ENCODE measurements at regions not wholly inside any gene's neighbourhood (a gene's known extent, or its start where the extent isn't known, plus 50 kb on each side); places are given as distances from the start of the nearest gene placed in this dataset.

DNA sequence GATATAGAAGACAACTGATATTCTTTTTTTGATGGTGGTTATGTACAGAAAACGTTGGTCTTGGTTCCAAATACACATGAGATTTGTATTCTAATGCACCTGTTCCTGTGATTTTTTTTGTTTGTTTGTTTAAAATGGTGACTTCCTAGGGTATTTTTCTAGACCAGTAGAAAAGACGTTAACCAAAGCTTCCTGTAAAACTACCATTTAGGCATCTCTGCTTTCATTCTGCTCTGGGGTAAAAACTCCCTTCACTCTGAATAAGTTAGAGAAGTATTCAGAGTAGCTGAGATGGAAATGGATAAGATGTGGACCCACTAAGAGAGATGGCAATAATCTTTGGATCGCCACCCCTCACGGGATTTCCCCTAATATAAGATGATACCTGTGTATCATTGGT is 343.2 kb upstream of the KLF3 start (continued):
- TF ChIP-seq GRHL2 (CRISPR knock-in tag; IDR thresholded peaks at IDR 0.05; ENCODE audit: insufficient replicate concordance, severe bottlenecking) (no peak), SMAD4 (CRISPR knock-in tag; IDR thresholded peaks at IDR 0.05) (no peak)

DNA sequence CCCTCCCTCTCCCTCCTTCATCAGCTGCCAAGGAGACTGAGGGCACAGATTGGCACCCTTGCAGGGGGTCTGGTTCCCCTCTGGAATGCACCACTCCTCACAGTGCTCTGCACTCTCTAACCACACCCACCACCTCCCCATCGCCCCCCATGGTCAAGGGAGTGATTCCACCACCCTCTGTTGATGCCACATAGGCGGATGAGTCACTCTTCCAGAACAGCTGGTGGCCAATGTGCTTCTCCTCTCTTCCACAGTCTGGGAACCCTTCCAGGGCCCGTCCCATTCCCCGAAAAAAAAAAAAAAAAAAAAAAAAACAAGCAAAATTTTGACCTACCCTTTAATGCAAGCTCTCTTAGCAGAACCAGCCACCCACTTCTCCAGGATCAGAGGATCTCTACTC is 341.3 kb upstream of the KLF3 start:
- no peak for ATAC-seq
- ChIA-PET CTCF (interaction anchor here (0.6 to 1.8 kb wide), 4 partner anchors 28 to 559 kb away, joined by 4 to 7 read pairs (median 5); no protein-coding TSS in a partner anchor), POLR2A (interaction anchor here (0.7 to 1.0 kb wide), 3 partner anchors 141 to 344 kb away, joined by 3 to 8 read pairs (median 6); no protein-coding TSS in a partner anchor)
- Mint-ChIP-seq H3K9me3 (peaks cover 20% of the 10 kb centered on the region), H3K4me3 (no peak overlapping the region), H3K4me1 (peaks cover 25% of the 10 kb centered on the region), H3K27me3 (ENCODE audit: low read depth) (peaks cover 5% of the 10 kb centered on the region; the same call in 1 of the 2 replicates), H3K36me3 (peaks cover 6% of the 10 kb centered on the region), H3K27ac (no peak overlapping the region)
- no peak for DNase-seq (ENCODE audit: low spot score)
- TF ChIP-seq NR1H2 (CRISPR knock-in tag; IDR thresholded peaks at IDR 0.05) (no peak), ZNF317 (CRISPR knock-in tag; IDR thresholded peaks at IDR 0.05; ENCODE audit: borderline replicate concordance, low read depth) (no peak), ZBTB21 (CRISPR knock-in tag; IDR thresholded peaks at IDR 0.05; ENCODE audit: borderline replicate concordance) (no peak), ZNF232 (CRISPR knock-in tag; IDR thresholded peaks at IDR 0.05) (no peak), JAZF1 (CRISPR knock-in tag; IDR thresholded peaks at IDR 0.05) (no peak), TEAD4 (CRISPR knock-in tag; IDR thresholded peaks at IDR 0.05) (no peak), GTF2I (CRISPR knock-in tag; conservative IDR thresholded peaks at IDR 0.05) (no peak), TCF7 (CRISPR knock-in tag; IDR thresholded peaks at IDR 0.05; ENCODE audit: low read depth) (no peak), ELF4 (CRISPR knock-in tag; IDR thresholded peaks at IDR 0.05; ENCODE audit: low read depth) (no peak), FOXP1 (CRISPR knock-in tag; IDR thresholded peaks at IDR 0.05; ENCODE audit: borderline replicate concordance) (no peak), ZNF121 (CRISPR knock-in tag; IDR thresholded peaks at IDR 0.05) (no peak), JUN (CRISPR knock-in tag; IDR thresholded peaks at IDR 0.05) (no peak), NFE2L1 (CRISPR knock-in tag; IDR thresholded peaks at IDR 0.05) (no peak)
- TF ChIP-seq, protein P1, sequence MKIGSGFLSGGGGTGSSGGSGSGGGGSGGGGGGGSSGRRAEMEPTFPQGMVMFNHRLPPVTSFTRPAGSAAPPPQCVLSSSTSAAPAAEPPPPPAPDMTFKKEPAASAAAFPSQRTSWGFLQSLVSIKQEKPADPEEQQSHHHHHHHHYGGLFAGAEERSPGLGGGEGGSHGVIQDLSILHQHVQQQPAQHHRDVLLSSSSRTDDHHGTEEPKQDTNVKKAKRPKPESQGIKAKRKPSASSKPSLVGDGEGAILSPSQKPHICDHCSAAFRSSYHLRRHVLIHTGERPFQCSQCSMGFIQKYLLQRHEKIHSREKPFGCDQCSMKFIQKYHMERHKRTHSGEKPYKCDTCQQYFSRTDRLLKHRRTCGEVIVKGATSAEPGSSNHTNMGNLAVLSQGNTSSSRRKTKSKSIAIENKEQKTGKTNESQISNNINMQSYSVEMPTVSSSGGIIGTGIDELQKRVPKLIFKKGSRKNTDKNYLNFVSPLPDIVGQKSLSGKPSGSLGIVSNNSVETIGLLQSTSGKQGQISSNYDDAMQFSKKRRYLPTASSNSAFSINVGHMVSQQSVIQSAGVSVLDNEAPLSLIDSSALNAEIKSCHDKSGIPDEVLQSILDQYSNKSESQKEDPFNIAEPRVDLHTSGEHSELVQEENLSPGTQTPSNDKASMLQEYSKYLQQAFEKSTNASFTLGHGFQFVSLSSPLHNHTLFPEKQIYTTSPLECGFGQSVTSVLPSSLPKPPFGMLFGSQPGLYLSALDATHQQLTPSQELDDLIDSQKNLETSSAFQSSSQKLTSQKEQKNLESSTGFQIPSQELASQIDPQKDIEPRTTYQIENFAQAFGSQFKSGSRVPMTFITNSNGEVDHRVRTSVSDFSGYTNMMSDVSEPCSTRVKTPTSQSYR (CRISPR knock-in tag; IDR thresholded peaks at IDR 0.05), result no peak
- TF ChIP-seq, protein P2, sequence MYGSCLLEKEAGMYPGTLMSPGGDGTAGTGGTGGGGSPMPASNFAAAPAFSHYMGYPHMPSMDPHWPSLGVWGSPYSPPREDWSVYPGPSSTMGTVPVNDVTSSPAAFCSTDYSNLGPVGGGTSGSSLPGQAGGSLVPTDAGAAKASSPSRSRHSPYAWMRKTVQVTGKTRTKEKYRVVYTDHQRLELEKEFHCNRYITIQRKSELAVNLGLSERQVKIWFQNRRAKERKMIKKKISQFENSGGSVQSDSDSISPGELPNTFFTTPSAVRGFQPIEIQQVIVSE (CRISPR knock-in tag; IDR thresholded peaks at IDR 0.05; ENCODE audit: borderline replicate concordance), result no peak
- TF ChIP-seq, protein P3, sequence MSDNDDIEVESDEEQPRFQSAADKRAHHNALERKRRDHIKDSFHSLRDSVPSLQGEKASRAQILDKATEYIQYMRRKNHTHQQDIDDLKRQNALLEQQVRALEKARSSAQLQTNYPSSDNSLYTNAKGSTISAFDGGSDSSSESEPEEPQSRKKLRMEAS (CRISPR knock-in tag; IDR thresholded peaks at IDR 0.05), result no peak
- TF ChIP-seq, protein P4, sequence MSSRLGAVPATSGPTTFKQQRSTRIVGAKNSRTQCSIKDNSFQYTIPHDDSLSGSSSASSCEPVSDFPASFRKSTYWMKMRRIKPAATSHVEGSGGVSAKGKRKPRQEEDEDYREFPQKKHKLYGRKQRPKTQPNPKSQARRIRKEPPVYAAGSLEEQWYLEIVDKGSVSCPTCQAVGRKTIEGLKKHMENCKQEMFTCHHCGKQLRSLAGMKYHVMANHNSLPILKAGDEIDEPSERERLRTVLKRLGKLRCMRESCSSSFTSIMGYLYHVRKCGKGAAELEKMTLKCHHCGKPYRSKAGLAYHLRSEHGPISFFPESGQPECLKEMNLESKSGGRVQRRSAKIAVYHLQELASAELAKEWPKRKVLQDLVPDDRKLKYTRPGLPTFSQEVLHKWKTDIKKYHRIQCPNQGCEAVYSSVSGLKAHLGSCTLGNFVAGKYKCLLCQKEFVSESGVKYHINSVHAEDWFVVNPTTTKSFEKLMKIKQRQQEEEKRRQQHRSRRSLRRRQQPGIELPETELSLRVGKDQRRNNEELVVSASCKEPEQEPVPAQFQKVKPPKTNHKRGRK (CRISPR knock-in tag; IDR thresholded peaks at IDR 0.05; ENCODE audit: borderline replicate concordance), result no peak
- TF ChIP-seq, protein P5, sequence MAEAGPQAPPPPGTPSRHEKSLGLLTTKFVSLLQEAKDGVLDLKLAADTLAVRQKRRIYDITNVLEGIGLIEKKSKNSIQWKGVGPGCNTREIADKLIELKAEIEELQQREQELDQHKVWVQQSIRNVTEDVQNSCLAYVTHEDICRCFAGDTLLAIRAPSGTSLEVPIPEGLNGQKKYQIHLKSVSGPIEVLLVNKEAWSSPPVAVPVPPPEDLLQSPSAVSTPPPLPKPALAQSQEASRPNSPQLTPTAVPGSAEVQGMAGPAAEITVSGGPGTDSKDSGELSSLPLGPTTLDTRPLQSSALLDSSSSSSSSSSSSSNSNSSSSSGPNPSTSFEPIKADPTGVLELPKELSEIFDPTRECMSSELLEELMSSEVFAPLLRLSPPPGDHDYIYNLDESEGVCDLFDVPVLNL (CRISPR knock-in tag; IDR thresholded peaks at IDR 0.05; ENCODE audit: borderline replicate concordance, low read depth), result no peak
